Esophagus squamous epithelium (tissue), 5 donors: ENCODE measurements at regions not wholly inside any gene's neighbourhood (a gene's known extent, or its start where the extent isn't known, plus 50 kb on each side); places are given as distances from the start of the nearest gene placed in this dataset.

Experiments
- DNase-seq: peaks from one replicate; lab custom pipeline; 2025; lab: John Stamatoyannopoulos, UW
- H3K27ac ChIP-seq, 4 donors: fragments of 200-600 bp; sonication (generic); one replicate each; pipeline ENCODE4 v1.5.1; 2016 to 2019; ENCODE audit warnings: mild to moderate bottlenecking in 1 of 4
- H3K27me3 ChIP-seq, 4 donors: fragments of 200-600 bp; sonication (generic); 1 replicate in 3 of 4; 2 replicates in 1 of 4; pipeline versions ENCODE4 v1.5.1 to v1.6.0; 2017 to 2021; ENCODE audit warnings: antibody characterized with exemption in 1 of 4
- H3K36me3 ChIP-seq, 3 donors: fragments of 200-600 bp; sonication (generic); one replicate each; pipeline ENCODE4 v1.5.1; 2016 to 2019
- H3K4me1 ChIP-seq, 3 donors: fragments of 200-600 bp; sonication (generic); one replicate each; pipeline ENCODE4 v1.5.1; 2017 to 2019
- H3K4me3 ChIP-seq, 4 donors: fragments of 200-600 bp; sonication (generic); 1 replicate in 3 of 4; 2 replicates in 1 of 4; pipeline ENCODE4 v1.5.1; 2016 to 2019; ENCODE audit warnings: mild to moderate bottlenecking in 2 of 4, moderate library complexity in 1 of 4
- H3K9me3 ChIP-seq, 3 donors: fragments of 200-600 bp; sonication (generic); one replicate each; pipeline ENCODE4 v1.5.1; 2016 to 2019
- CTCF ChIP-seq, 6 experiments: fragments of 450-650 bp in 4 of 6; fragments of 200-600 bp in 2 of 6; sonication (generic) in 2 of 6; IDR thresholded peaks; one replicate each; pipeline ENCODE4 v1.5.1; 2016 to 2019; ENCODE audit warnings: antibody characterized with exemption in 6 of 6, mild to moderate bottlenecking in 4 of 6, moderate library complexity in 4 of 6
- POLR2A ChIP-seq, 4 donors: fragments of 450-650 bp; IDR thresholded peaks; one replicate each; pipeline ENCODE4 v1.6.1; 2017; ENCODE audit warnings: antibody characterized with exemption in 4 of 4, mild to moderate bottlenecking in 4 of 4, moderate library complexity in 3 of 4
- WGBS, 2 donors: methylation state at CpG; one replicate each; pipeline ENCODE4 v1.1.5; 2018; 5-methylcytosine and 5-hydroxymethylcytosine counted together
- intact Hi-C: fragments of 100-400 bp; cut with DNase I; formaldehyde crosslinking; loops from one replicate; pipeline ENCODE4 v1.15.0; 2022
- donor health status: DM: yes; HTN: yes; CAD: no.

GRCh38 chr12:42767998-42768397, 178.5 kb upstream of the PRICKLE1 start:
- TF ChIP-seq CTCF (IDR thresholded peaks at IDR 0.05) (no peak), POLR2A (IDR thresholded peaks at IDR 0.05) (no peak)
- H3K4me3 ChIP-seq: no peak overlapping the region
- intact Hi-C loops: no loop called here
- 79 to 85% methylated on average over 3 to 4 of the region's 4 CpGs for WGBS, 2 donors
- no peak overlapping the region for H3K27ac ChIP-seq
- no peaks in the 10 kb centered on the region for H3K9me3 ChIP-seq
- H3K27me3 ChIP-seq: no peaks in the 10 kb centered on the region
- DNase-seq: no peak
- no peaks in the 10 kb centered on the region for H3K36me3 ChIP-seq
- H3K4me1 ChIP-seq: no peaks in the 10 kb centered on the region

GRCh38 chr12:42767326-42767954, 177.9 kb upstream of the PRICKLE1 start:
- Histone ChIP-seq H3K27ac (no peak overlapping the region), H3K27me3 (no peaks in the 10 kb centered on the region), H3K36me3 (no peaks in the 10 kb centered on the region), H3K4me3 (no peak overlapping the region), H3K4me1 (no peaks in the 10 kb centered on the region), H3K9me3 (no peaks in the 10 kb centered on the region)
- DNase-seq: no peak
- 84 to 85% methylated on average over 5 to 7 of the region's 7 CpGs for WGBS, 2 donors
- no peak for TF ChIP-seq CTCF (IDR thresholded peaks at IDR 0.05)
- TF ChIP-seq POLR2A (IDR thresholded peaks at IDR 0.05): no peak
- intact Hi-C loops: no loop called here

DNA sequence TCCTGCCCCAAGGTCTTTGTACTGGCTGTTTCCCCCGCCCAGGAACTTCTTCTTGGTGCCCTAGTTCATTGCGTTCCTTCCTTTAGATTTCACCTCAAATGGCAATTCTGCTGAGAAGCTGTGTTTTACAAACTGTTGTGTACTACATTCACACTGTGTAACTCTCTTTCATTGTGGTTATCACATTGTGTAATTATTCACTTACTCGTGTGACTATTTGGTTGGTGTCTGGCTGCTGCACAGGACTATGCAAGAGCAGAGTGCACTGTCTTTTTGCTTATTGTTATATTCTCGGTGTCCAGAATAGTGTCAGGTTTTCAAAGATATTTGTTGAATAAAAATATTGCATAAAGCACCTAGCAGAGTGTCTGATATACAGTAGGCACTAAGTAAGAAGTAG, 177.2 kb upstream of the PRICKLE1 start:
- Histone ChIP-seq H3K4me3 (no peak overlapping the region), H3K4me1 (no peaks in the 10 kb centered on the region), H3K27ac (no peak overlapping the region), H3K36me3 (no peaks in the 10 kb centered on the region), H3K9me3 (no peaks in the 10 kb centered on the region), H3K27me3 (no peaks in the 10 kb centered on the region)
- no peak for TF ChIP-seq CTCF (IDR thresholded peaks at IDR 0.05)
- no peak for TF ChIP-seq POLR2A (IDR thresholded peaks at IDR 0.05)
- WGBS, 2 donors: 76 to 83% methylated on average over 4 of the region's 4 CpGs
- intact Hi-C loops: no loop called here
- no peak for DNase-seq

- Histone ChIP-seq H3K4me1 (peaks cover 0 to 3% (median 0%) of the 10 kb centered on the region in 3 donors), H3K27me3 (no peaks in the 10 kb centered on the region), H3K9me3 (no peaks in the 10 kb centered on the region), H3K4me3 (no peak overlapping the region), H3K27ac (no peak overlapping the region), H3K36me3 (no peaks in the 10 kb centered on the region)
- no peak for TF ChIP-seq CTCF (IDR thresholded peaks at IDR 0.05)
- TF ChIP-seq POLR2A (IDR thresholded peaks at IDR 0.05): no peak
- WGBS, 2 donors: 71 to 72% methylated on average over 3 of the region's 3 CpGs
- no peak for DNase-seq
- intact Hi-C loops: no loop called here
These were observed 176.5 kb upstream of the PRICKLE1 start for GRCh38 chr12:42766026-42766425.

DNA sequence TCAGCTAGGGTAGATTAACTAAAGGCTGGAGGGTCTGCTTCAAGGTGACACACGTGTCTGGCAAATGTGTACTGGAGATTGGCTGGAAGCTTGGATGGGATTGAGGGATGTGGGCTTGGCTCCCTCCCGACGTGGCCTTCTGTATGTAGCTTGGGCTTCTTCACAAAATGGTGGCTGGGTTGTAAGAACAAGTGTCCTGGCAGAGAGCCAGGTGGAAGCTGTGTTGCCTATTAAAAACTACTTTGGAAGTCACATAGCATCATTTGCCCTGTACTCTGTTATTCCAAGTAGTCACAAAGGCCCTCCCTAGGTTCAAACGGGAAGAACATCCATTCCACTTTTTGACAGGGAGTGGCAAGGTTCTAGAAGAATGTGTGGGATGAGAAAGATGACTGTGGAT, 174.1 kb upstream of the PRICKLE1 start:
- intact Hi-C loops: no loop called here
- WGBS, 2 donors: 90 to 91% methylated on average over 4 of the region's 4 CpGs
- H3K4me1 ChIP-seq: peaks cover 3 to 20% (median 8%) of the 10 kb centered on the region in 3 donors
- no peak overlapping the region for H3K4me3 ChIP-seq
- no peaks in the 10 kb centered on the region for H3K27me3 ChIP-seq
- no peaks in the 10 kb centered on the region for H3K36me3 ChIP-seq
- H3K9me3 ChIP-seq: no peaks in the 10 kb centered on the region
- TF ChIP-seq CTCF (IDR thresholded peaks at IDR 0.05) (no peak), POLR2A (IDR thresholded peaks at IDR 0.05) (no peak)
- no peak overlapping the region for H3K27ac ChIP-seq
- DNase-seq: no peak
